ENCODE measurements at regions not wholly inside any gene's neighbourhood (a gene's known extent, or its start where the extent isn't known, plus 50 kb on each side); places are given as distances from the start of the nearest gene placed in this dataset.
A peak's percentile ranks its signal among the peaks of the same experiment; 100 is the strongest.

DNA sequence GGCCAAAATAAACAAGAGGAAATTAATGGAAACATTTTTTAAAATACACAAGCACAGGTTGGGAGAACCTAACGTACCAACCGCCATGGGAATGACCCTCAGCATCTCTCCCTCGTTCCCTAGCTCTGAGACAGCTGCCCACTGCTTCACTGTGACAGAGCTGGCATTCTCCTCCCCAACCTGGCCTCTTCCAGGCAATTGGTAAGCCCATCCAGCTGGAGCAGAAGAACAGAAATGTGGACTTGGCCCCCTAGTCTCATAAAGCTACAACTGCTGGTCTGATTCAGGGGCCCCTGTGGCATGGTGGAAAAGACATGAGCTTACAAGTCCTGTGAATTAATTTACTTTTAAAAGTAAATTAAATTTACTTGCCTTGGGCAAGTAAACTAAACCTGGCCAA is 245.1 kb downstream of the PTTG2 start:
- no peak overlapping the region for H3K4me3 ChIP-seq
- DNase-seq (ENCODE audit: low read depth in 1 of 2, low spot score in 1 of 2): no peak
- no peak overlapping the region for H3K27ac ChIP-seq
- no peaks in the 10 kb centered on the region for H3K9me3 ChIP-seq (ENCODE audit: low read depth)
- TF ChIP-seq, protein P1, sequence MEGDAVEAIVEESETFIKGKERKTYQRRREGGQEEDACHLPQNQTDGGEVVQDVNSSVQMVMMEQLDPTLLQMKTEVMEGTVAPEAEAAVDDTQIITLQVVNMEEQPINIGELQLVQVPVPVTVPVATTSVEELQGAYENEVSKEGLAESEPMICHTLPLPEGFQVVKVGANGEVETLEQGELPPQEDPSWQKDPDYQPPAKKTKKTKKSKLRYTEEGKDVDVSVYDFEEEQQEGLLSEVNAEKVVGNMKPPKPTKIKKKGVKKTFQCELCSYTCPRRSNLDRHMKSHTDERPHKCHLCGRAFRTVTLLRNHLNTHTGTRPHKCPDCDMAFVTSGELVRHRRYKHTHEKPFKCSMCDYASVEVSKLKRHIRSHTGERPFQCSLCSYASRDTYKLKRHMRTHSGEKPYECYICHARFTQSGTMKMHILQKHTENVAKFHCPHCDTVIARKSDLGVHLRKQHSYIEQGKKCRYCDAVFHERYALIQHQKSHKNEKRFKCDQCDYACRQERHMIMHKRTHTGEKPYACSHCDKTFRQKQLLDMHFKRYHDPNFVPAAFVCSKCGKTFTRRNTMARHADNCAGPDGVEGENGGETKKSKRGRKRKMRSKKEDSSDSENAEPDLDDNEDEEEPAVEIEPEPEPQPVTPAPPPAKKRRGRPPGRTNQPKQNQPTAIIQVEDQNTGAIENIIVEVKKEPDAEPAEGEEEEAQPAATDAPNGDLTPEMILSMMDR (IDR thresholded peaks at IDR 0.05; ENCODE audit: low read depth, low read length): no peak
- H3K4me1 ChIP-seq (ENCODE audit: low read depth): no peaks in the 10 kb centered on the region
- no peaks in the 10 kb centered on the region for H3K36me3 ChIP-seq
- no peaks in the 10 kb centered on the region for H3K27me3 ChIP-seq

DNA sequence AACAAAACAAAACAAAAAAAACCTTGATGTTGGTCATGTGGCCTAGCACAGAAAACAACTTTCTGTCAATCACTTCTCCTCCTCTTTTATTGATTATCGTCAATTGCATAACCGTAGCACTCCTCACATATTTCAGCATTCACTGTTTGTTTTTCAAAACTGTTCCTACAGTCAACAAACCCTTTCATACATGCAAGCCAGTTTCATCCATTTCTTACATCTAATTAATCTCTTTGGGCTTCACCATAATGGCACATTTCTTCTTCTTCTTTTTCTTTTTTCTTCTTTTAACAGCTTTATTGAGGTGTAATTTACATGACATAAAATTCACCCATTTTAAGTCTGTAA is 246.9 kb downstream of the PTTG2 start:
- H3K27me3 ChIP-seq: no peaks in the 10 kb centered on the region
- no peak for DNase-seq (ENCODE audit: low read depth in 1 of 2, low spot score in 1 of 2)
- no peaks in the 10 kb centered on the region for H3K9me3 ChIP-seq (ENCODE audit: low read depth)
- H3K36me3 ChIP-seq: no peaks in the 10 kb centered on the region
- H3K4me3 ChIP-seq: no peak overlapping the region
- no peaks in the 10 kb centered on the region for H3K4me1 ChIP-seq (ENCODE audit: low read depth)
- TF ChIP-seq, protein P1 (IDR thresholded peaks at IDR 0.05; ENCODE audit: low read depth, low read length): no peak
- no peak overlapping the region for H3K27ac ChIP-seq

DNA sequence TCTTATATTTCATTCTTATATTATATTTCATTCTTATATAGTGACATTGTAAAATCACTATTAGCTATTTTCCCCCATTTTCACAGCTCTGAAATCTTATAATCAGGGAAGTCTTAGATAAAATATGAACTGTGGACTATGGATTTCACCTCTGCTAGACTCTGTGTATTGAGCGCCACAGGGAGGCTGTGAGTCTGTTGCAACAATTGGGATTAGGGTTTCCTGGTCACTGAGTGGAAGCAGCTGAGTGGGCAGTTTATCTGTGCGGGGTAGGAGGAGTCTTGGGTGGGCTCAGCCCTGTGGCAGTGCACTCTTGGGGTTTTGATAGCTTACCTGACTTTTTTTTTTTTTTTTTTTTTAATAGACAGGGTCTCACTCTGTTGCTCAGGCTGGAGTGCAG is 249.5 kb downstream of the PTTG2 start:
- Histone ChIP-seq H3K27me3 (no peaks in the 10 kb centered on the region), H3K27ac (no peak overlapping the region), H3K9me3 (ENCODE audit: low read depth) (no peaks in the 10 kb centered on the region), H3K4me1 (ENCODE audit: low read depth) (no peaks in the 10 kb centered on the region), H3K4me3 (no peak overlapping the region), H3K36me3 (no peaks in the 10 kb centered on the region)
- TF ChIP-seq, protein P1 (IDR thresholded peaks at IDR 0.05; ENCODE audit: low read depth, low read length): no peak
- DNase-seq (ENCODE audit: low read depth in 1 of 2, low spot score in 1 of 2): no peak

DNA sequence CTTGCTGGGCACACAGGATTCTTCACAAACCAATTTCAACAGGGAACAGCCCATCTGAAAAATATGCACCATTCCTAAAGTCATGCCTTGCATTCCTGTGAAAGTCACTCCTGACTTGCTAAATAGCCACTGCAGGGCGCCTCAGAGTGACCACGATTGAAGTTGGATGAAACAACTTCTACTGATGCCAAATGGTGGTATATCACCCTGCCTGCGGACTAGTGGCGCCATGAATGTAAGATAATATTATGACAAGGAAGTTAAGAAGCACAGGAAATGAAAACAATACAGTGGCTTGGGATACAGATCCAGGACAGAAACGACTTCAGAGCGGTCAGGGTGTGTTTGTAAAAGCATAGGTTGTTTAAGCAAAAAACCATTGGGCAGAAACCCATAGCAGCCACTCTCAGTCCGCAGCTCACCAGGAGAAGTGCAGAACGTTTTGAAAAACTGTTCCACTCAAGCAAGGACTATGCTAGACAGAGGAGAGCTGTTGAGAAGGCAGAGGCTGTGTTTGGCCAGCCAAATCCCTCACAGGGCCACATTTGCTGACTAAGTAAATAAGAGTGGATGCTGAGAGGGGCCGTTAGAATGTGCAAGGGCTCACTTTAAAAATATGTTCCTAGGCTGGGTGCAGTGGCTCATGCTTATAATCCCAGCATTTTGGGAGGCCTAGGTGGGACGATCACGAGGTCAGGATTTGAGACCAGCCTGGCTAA is 250.4 kb downstream of the PTTG2 start:
- H3K4me3 ChIP-seq: no peak overlapping the region

DNA sequence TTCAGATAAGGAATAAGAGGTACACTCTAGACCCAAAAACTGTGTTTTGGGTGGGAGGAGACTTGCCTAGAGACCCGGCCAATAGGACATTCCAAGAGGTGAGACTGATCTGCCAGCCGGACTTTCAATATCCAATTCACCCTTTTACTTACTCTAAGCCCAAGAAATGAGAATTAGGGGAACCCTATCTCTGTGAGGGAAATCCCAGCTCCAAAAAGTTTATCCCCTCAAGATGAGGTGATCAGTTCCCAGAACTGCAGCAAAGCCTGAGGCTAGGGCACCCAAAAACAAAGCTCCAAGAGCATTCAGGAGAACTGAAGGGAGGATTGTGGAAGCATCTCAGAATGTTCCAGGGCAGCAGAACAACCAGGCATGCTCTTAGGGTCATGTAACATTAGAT is 251.7 kb downstream of the PTTG2 start:
- TF ChIP-seq, protein P1 (IDR thresholded peaks at IDR 0.05; ENCODE audit: low read depth, low read length): no peak
- Histone ChIP-seq H3K4me3 (no peak overlapping the region), H3K36me3 (no peaks in the 10 kb centered on the region), H3K4me1 (ENCODE audit: low read depth) (no peaks in the 10 kb centered on the region), H3K27me3 (no peaks in the 10 kb centered on the region), H3K27ac (no peak overlapping the region), H3K9me3 (ENCODE audit: low read depth) (no peaks in the 10 kb centered on the region)
- DNase-seq (ENCODE audit: low read depth in 1 of 2, low spot score in 1 of 2): no peak

More for the DNA sequence above, 250.4 kb downstream of the PTTG2 start:
- TF ChIP-seq, protein P1 (IDR thresholded peaks at IDR 0.05; ENCODE audit: low read depth, low read length): no peak
- H3K36me3 ChIP-seq: no peaks in the 10 kb centered on the region
- H3K4me1 ChIP-seq (ENCODE audit: low read depth): no peaks in the 10 kb centered on the region
- H3K9me3 ChIP-seq (ENCODE audit: low read depth): no peaks in the 10 kb centered on the region
- H3K27ac ChIP-seq: no peak overlapping the region
- peak in 1 of 2 donors; percentile 37 for DNase-seq (ENCODE audit: low read depth in 1 of 2, low spot score in 1 of 2)
- no peaks in the 10 kb centered on the region for H3K27me3 ChIP-seq
